Spleen (tissue), 7 donors: ENCODE measurements at regions not wholly inside any gene's neighbourhood (a gene's known extent, or its start where the extent isn't known, plus 50 kb on each side); places are given as distances from the start of the nearest gene placed in this dataset.

Source experiments
- CTCF ChIP-seq, 11 experiments: fragments of 200-600 bp in 7 of 11; fragments of 450-650 bp in 4 of 11; sonication (generic) in 4 of 11; IDR thresholded peaks in 8 of 11; conservative IDR thresholded peaks in 3 of 11; 1 replicate in 7 of 11; 2 replicates in 4 of 11; pipeline versions ENCODE4 v1.4.0 to v1.8.0; 2016 to 2021; ENCODE audit warnings: antibody characterized with exemption in 11 of 11, inconsistent platforms in 4 of 11, mild to moderate bottlenecking in 1 of 11
- POLR2A ChIP-seq, 3 donors: fragments of 450-650 bp; IDR thresholded peaks; one replicate each; pipeline ENCODE4 v1.5.1; 2017; ENCODE audit warnings: antibody characterized with exemption in 3 of 3, mild to moderate bottlenecking in 1 of 3
- donor health status: DM: no; HTN: no; CAD: no; lungs with moderate emphysema.
- donor health status: DM: no; HTN: no; CAD: no.
- donor health status: DM: no; HTN: no; CAD: no.

DNA sequence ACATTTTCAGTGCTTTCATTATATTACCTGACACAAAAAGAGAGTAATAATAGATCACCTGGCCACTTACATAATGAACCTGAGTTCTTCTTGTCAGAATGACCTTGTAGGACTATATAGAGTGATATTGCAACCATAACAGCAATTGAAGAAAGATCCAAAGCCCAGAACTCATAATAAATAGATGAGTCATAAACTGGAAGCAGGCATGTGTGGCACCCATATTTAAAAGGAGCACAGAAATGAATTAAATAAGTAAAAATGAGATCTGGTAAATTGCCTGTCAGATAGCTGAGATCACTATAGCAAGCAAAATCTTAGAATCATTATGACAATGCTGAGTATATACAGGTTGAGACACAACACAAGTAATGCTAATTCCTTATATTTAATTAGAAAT, 331.8 kb downstream of the AASDHPPT start:
- no peak for TF ChIP-seq POLR2A (IDR thresholded peaks at IDR 0.05)
- TF ChIP-seq CTCF (IDR thresholded peaks at IDR 0.05 in 8 of 11, conservative IDR thresholded peaks at IDR 0.05 in 3 of 11): no peak
